Peyer's patch (tissue), 4 donors: ENCODE measurements at regions not wholly inside any gene's neighbourhood (a gene's known extent, or its start where the extent isn't known, plus 50 kb on each side); places are given as distances from the start of the nearest gene placed in this dataset.

Experiments used
- DNase-seq, 3 donors: peaks; one replicate each; pipeline ENCODE4 v3.0.0-alpha.2; 2017 to 2019
- H3K27ac ChIP-seq, 4 donors: fragments of 200-600 bp; sonication (generic); one replicate each; pipeline ENCODE4 v1.5.1; 2016 to 2019
- H3K27me3 ChIP-seq, 2 donors: fragments of 200-600 bp; sonication (generic); one replicate each; pipeline ENCODE4 v1.5.1; 2019
- H3K36me3 ChIP-seq, 3 donors: fragments of 200-600 bp; sonication (generic); one replicate each; pipeline ENCODE4 v1.5.1; 2016 to 2019
- H3K4me1 ChIP-seq, 4 donors: fragments of 200-600 bp; sonication (generic); one replicate each; pipeline ENCODE4 v1.5.1; 2016 to 2019
- H3K4me3 ChIP-seq, 4 donors: fragments of 200-600 bp; sonication (generic); 1 replicate in 3 of 4; 2 replicates in 1 of 4; pipeline ENCODE4 v1.5.1; 2016 to 2019; ENCODE audit warnings: mild to moderate bottlenecking in 1 of 4
- H3K9me3 ChIP-seq, 4 donors: fragments of 200-600 bp; sonication (generic); one replicate each; pipeline ENCODE4 v1.5.1; 2016 to 2019; ENCODE audit warnings: mild to moderate bottlenecking in 1 of 4
- CTCF ChIP-seq, 6 experiments: fragments of 450-650 bp in 4 of 6; fragments of 200-600 bp in 2 of 6; sonication (generic) in 1 of 6; IDR thresholded peaks; one replicate each; pipeline ENCODE4 v1.5.1; 2017 to 2019; ENCODE audit warnings: antibody characterized with exemption in 6 of 6, mild to moderate bottlenecking in 3 of 6, moderate library complexity in 1 of 6
- POLR2A ChIP-seq, 2 donors: fragments of 450-650 bp; IDR thresholded peaks; one replicate each; pipeline ENCODE4 v1.5.1; 2017; ENCODE audit warnings: antibody characterized with exemption in 2 of 2, mild to moderate bottlenecking in 2 of 2, moderate library complexity in 2 of 2

GRCh38 chr11:45398325-45398724 lies 112.2 kb upstream of the SYT13 start:
- Histone ChIP-seq H3K4me1 (no peaks in the 10 kb centered on the region), H3K27me3 (no peaks in the 10 kb centered on the region), H3K4me3 (no peak overlapping the region), H3K9me3 (no peaks in the 10 kb centered on the region), H3K36me3 (no peaks in the 10 kb centered on the region), H3K27ac (no peak overlapping the region)
- no peak for DNase-seq
- TF ChIP-seq CTCF (IDR thresholded peaks at IDR 0.05) (no peak), POLR2A (IDR thresholded peaks at IDR 0.05) (no peak)

- Histone ChIP-seq H3K36me3 (no peaks in the 10 kb centered on the region), H3K4me3 (no peak overlapping the region), H3K4me1 (no peaks in the 10 kb centered on the region), H3K27me3 (no peaks in the 10 kb centered on the region), H3K9me3 (no peaks in the 10 kb centered on the region), H3K27ac (no peak overlapping the region)
- no peak for DNase-seq
- no peak for TF ChIP-seq CTCF (IDR thresholded peaks at IDR 0.05)
Measured at GRCh38 chr11:45396394-45396793, 110.3 kb upstream of the SYT13 start.

GRCh38 chr11:45395947-45396346 lies 109.8 kb upstream of the SYT13 start:
- H3K4me1 ChIP-seq, result no peaks in the 10 kb centered on the region
- H3K9me3 ChIP-seq, result no peaks in the 10 kb centered on the region
- H3K27me3 ChIP-seq, result no peaks in the 10 kb centered on the region
- TF ChIP-seq POLR2A (IDR thresholded peaks at IDR 0.05), result no peak
- no peak for TF ChIP-seq CTCF (IDR thresholded peaks at IDR 0.05)
- DNase-seq, result no peak
- no peak overlapping the region for H3K4me3 ChIP-seq
- H3K27ac ChIP-seq, result no peak overlapping the region
- H3K36me3 ChIP-seq, result no peaks in the 10 kb centered on the region

GRCh38 chr11:45395421-45395820 lies 109.3 kb upstream of the SYT13 start:
- no peak for DNase-seq
- H3K27me3 ChIP-seq, result no peaks in the 10 kb centered on the region
- no peak overlapping the region for H3K27ac ChIP-seq
- TF ChIP-seq POLR2A (IDR thresholded peaks at IDR 0.05), result no peak
- TF ChIP-seq CTCF (IDR thresholded peaks at IDR 0.05), result no peak
- H3K4me3 ChIP-seq, result no peak overlapping the region
- no peaks in the 10 kb centered on the region for H3K36me3 ChIP-seq
- no peaks in the 10 kb centered on the region for H3K4me1 ChIP-seq
- H3K9me3 ChIP-seq, result no peaks in the 10 kb centered on the region

GRCh38 chr11:45394294-45395085 lies 108.3 kb upstream of the SYT13 start:
- DNase-seq, result no peak
- Histone ChIP-seq H3K4me3 (no peak overlapping the region), H3K36me3 (no peaks in the 10 kb centered on the region), H3K9me3 (no peaks in the 10 kb centered on the region), H3K4me1 (no peaks in the 10 kb centered on the region), H3K27ac (peak overlapping the region in 2 of 4 donors; percentile 17 to 25), H3K27me3 (no peaks in the 10 kb centered on the region)
- TF ChIP-seq CTCF (IDR thresholded peaks at IDR 0.05), result no peak
- TF ChIP-seq POLR2A (IDR thresholded peaks at IDR 0.05), result no peak
